ENCODE measurements at regions not wholly inside any gene's neighbourhood (a gene's known extent, or its start where the extent isn't known, plus 50 kb on each side); places are given as distances from the start of the nearest gene placed in this dataset.

- H3K9me3 ChIP-seq, result no peaks in the 10 kb centered on the region
- 42 to 82% methylated on average over 7 to 16 of the region's 20 CpGs for WGBS, 2 donors
- no peak overlapping the region for H3K27ac ChIP-seq
- no peak for DNase-seq
- H3K27me3 ChIP-seq, result no peaks in the 10 kb centered on the region
- no peaks in the 10 kb centered on the region for H3K4me1 ChIP-seq
- TF ChIP-seq POLR2A (IDR thresholded peaks at IDR 0.05), result no peak
- TF ChIP-seq CTCF (IDR thresholded peaks at IDR 0.05), result no peak
- no peak overlapping the region for H3K4me3 ChIP-seq (replicated peaks in 1 of 3)
- intact Hi-C loops (cut with DNase I), result no loop called here
- H3K36me3 ChIP-seq, result no peaks in the 10 kb centered on the region
These were observed 54.4 kb upstream of the SLCO4A1 start for GRCh38 chr20:62587757-62588402.

GRCh38 chr20:62588458-62589149 lies 53.7 kb upstream of the SLCO4A1 start:
- H3K9me3 ChIP-seq, result no peaks in the 10 kb centered on the region
- no peak for DNase-seq
- 69 to 74% methylated on average over 10 of the region's 13 CpGs for WGBS, 2 donors
- no peak overlapping the region for H3K4me3 ChIP-seq (replicated peaks in 1 of 3)
- H3K4me1 ChIP-seq, result no peaks in the 10 kb centered on the region
- intact Hi-C loops (cut with DNase I), result no loop called here
- no peaks in the 10 kb centered on the region for H3K27me3 ChIP-seq
- no peak overlapping the region for H3K27ac ChIP-seq
- H3K36me3 ChIP-seq, result no peaks in the 10 kb centered on the region
- no peak for TF ChIP-seq POLR2A (IDR thresholded peaks at IDR 0.05)
- TF ChIP-seq CTCF (IDR thresholded peaks at IDR 0.05), result no peak

- no peaks in the 10 kb centered on the region for H3K36me3 ChIP-seq
- no peak overlapping the region for H3K4me3 ChIP-seq (replicated peaks in 1 of 3)
- H3K9me3 ChIP-seq, result no peaks in the 10 kb centered on the region
- TF ChIP-seq CTCF (IDR thresholded peaks at IDR 0.05) (no peak), POLR2A (IDR thresholded peaks at IDR 0.05) (no peak)
- 34 to 63% methylated on average over 4 to 5 of the region's 9 CpGs for WGBS, 2 donors
- H3K4me1 ChIP-seq, result no peaks in the 10 kb centered on the region
- no peak overlapping the region for H3K27ac ChIP-seq
- H3K27me3 ChIP-seq, result no peaks in the 10 kb centered on the region
- intact Hi-C loops (cut with DNase I), result no loop called here
- no peak for DNase-seq
These were observed 53.2 kb upstream of the SLCO4A1 start for GRCh38 chr20:62589150-62589498.

- WGBS, 2 donors, result 76 to 83% methylated on average over 14 of the region's 14 CpGs
- H3K4me1 ChIP-seq, result no peaks in the 10 kb centered on the region
- TF ChIP-seq POLR2A (IDR thresholded peaks at IDR 0.05), result no peak
- TF ChIP-seq CTCF (IDR thresholded peaks at IDR 0.05), result no peak
- no peaks in the 10 kb centered on the region for H3K36me3 ChIP-seq
- intact Hi-C loops (cut with DNase I), result no loop called here
- H3K9me3 ChIP-seq, result no peaks in the 10 kb centered on the region
- no peak for DNase-seq
- no peaks in the 10 kb centered on the region for H3K27me3 ChIP-seq
- H3K27ac ChIP-seq, result no peak overlapping the region
- no peak overlapping the region for H3K4me3 ChIP-seq (replicated peaks in 1 of 3)
These were observed 52.6 kb upstream of the SLCO4A1 start for GRCh38 chr20:62589720-62590119.

GRCh38 chr20:62590309-62591121 lies 51.8 kb upstream of the SLCO4A1 start:
- intact Hi-C loops (cut with DNase I), result no loop called here
- Histone ChIP-seq H3K4me3 (replicated peaks in 1 of 3) (no peak overlapping the region), H3K4me1 (no peaks in the 10 kb centered on the region), H3K9me3 (no peaks in the 10 kb centered on the region), H3K27me3 (no peaks in the 10 kb centered on the region), H3K27ac (no peak overlapping the region), H3K36me3 (no peaks in the 10 kb centered on the region)
- TF ChIP-seq POLR2A (IDR thresholded peaks at IDR 0.05), result no peak
- TF ChIP-seq CTCF (IDR thresholded peaks at IDR 0.05), result no peak
- WGBS, 2 donors, result 61 to 70% methylated on average over 19 to 22 of the region's 23 CpGs
- DNase-seq, result no peak
